ENCODE measurements at regions not wholly inside any gene's neighbourhood (a gene's known extent, or its start where the extent isn't known, plus 50 kb on each side); places are given as distances from the start of the nearest gene placed in this dataset.

GRCh38 chr5:102617191-102618187 is 118.7 kb upstream of the SLCO6A1 start:
- Histone ChIP-seq H3K9me3 (no peaks in the 10 kb centered on the region), H3K4me3 (no peak overlapping the region), H3K27me3 (no peaks in the 10 kb centered on the region), H3K36me3 (no peaks in the 10 kb centered on the region), H3K4me1 (no peaks in the 10 kb centered on the region), H3K27ac (peak overlapping the region in 4 of 10 donors; percentile 26 to 50 (median 35))
- DNase-seq = no peak
- WGBS, 2 donors = 83 to 89% methylated on average over 5 of the region's 5 CpGs
- ATAC-seq = peak in 4 of 8 donors; percentile 14 to 46 (median 35)
- intact Hi-C loops (cut with DNase I) = no loop called here
- no peak for TF ChIP-seq CTCF (IDR thresholded peaks at IDR 0.05)

- ATAC-seq (no peak), DNase-seq (no peak)
- H3K27ac ChIP-seq = no peak overlapping the region
- 65 to 68% methylated on average over 3 of the region's 3 CpGs for WGBS, 2 donors
- no peak overlapping the region for H3K4me3 ChIP-seq
- no peaks in the 10 kb centered on the region for H3K36me3 ChIP-seq
- no peaks in the 10 kb centered on the region for H3K9me3 ChIP-seq
- no peak for TF ChIP-seq CTCF (IDR thresholded peaks at IDR 0.05)
- no peaks in the 10 kb centered on the region for H3K27me3 ChIP-seq
- intact Hi-C loops (cut with DNase I) = no loop called here
- peaks cover 0 to 24% (median 7%) of the 10 kb centered on the region in 9 donors for H3K4me1 ChIP-seq
Measured at GRCh38 chr5:102622262-102622661, 123.5 kb upstream of the SLCO6A1 start.

- H3K27me3 ChIP-seq = no peaks in the 10 kb centered on the region
- no peak for ATAC-seq
- WGBS, 2 donors = 76 to 79% methylated on average over 4 of the region's 4 CpGs
- DNase-seq = no peak
- no peak overlapping the region for H3K27ac ChIP-seq
- no peak overlapping the region for H3K4me3 ChIP-seq
- no peak for TF ChIP-seq CTCF (IDR thresholded peaks at IDR 0.05)
- H3K9me3 ChIP-seq = no peaks in the 10 kb centered on the region
- H3K4me1 ChIP-seq = peaks cover 0 to 24% (median 7%) of the 10 kb centered on the region in 9 donors
- intact Hi-C loops (cut with DNase I) = no loop called here
- H3K36me3 ChIP-seq = no peaks in the 10 kb centered on the region
Measured at GRCh38 chr5:102623329-102624065, 124.7 kb upstream of the SLCO6A1 start.

- H3K4me1 ChIP-seq = peaks cover 0 to 24% (median 7%) of the 10 kb centered on the region in 9 donors
- ATAC-seq (no peak), DNase-seq (no peak)
- intact Hi-C loops (cut with DNase I) = no loop called here
- WGBS, 2 donors = 46 to 48% methylated on average over 6 of the region's 6 CpGs
- no peaks in the 10 kb centered on the region for H3K36me3 ChIP-seq
- H3K4me3 ChIP-seq = no peak overlapping the region
- H3K27me3 ChIP-seq = no peaks in the 10 kb centered on the region
- no peaks in the 10 kb centered on the region for H3K9me3 ChIP-seq
- peak overlapping the region in 4 of 10 donors; percentile 21 to 71 (median 48) for H3K27ac ChIP-seq
- no peak for TF ChIP-seq CTCF (IDR thresholded peaks at IDR 0.05)
Measured at GRCh38 chr5:102624405-102624804, 125.6 kb upstream of the SLCO6A1 start.
